ENCODE measurements at regions not wholly inside any gene's neighbourhood (a gene's known extent, or its start where the extent isn't known, plus 50 kb on each side); places are given as distances from the start of the nearest gene placed in this dataset.
A peak's percentile ranks its signal among the peaks of the same experiment; 100 is the strongest.

DNA sequence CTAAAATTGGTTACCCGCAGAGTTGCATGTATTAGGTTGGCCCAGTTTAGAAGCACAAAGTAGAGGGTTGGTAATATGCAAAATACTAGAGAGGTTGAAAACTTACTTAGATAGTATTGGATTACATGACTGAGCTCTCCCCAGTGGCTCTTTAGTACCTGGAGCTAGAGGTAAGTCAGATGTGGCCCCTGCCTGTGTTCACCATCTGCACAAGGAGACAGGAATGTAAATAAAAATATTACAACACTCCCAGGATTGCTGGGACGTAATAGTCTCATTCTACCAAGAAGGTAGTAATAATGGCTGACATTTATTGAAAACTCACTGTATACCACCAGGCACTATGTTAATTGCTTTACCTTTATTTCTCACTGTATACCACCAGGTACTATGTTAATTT, 129.6 kb downstream of the SLC17A6 start:
- no peak overlapping the region for H3K4me3 ChIP-seq (ENCODE audit: control insufficient read depth, low read depth, low read length)
- no peak for DNase-seq (ENCODE audit: low read depth)
- TF ChIP-seq, protein P1, sequence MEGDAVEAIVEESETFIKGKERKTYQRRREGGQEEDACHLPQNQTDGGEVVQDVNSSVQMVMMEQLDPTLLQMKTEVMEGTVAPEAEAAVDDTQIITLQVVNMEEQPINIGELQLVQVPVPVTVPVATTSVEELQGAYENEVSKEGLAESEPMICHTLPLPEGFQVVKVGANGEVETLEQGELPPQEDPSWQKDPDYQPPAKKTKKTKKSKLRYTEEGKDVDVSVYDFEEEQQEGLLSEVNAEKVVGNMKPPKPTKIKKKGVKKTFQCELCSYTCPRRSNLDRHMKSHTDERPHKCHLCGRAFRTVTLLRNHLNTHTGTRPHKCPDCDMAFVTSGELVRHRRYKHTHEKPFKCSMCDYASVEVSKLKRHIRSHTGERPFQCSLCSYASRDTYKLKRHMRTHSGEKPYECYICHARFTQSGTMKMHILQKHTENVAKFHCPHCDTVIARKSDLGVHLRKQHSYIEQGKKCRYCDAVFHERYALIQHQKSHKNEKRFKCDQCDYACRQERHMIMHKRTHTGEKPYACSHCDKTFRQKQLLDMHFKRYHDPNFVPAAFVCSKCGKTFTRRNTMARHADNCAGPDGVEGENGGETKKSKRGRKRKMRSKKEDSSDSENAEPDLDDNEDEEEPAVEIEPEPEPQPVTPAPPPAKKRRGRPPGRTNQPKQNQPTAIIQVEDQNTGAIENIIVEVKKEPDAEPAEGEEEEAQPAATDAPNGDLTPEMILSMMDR (conservative IDR thresholded peaks at IDR 0.05; ENCODE audit: control insufficient read depth, insufficient read depth, low read depth, low read length), result no peak

DNA sequence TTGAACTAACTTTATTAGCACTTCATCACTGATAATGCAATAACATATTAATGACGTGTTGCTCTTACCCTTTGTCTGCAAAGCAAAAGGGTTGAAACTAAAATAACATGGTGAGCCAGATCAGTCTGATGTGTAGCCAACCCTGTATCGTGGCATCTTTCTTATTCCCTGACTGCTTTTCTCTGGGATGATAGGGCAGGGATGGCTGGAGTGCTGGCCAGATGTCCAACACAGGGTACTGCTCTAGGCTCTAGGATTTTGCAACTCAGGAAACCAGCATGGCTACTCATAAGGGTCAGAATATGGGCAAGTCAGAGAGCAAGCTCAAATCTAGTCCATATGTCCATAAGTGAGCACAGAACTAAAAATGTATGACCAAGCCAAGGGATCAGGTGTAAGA, 129.1 kb downstream of the SLC17A6 start:
- no peak overlapping the region for H3K4me3 ChIP-seq (ENCODE audit: control insufficient read depth, low read depth, low read length)
- TF ChIP-seq, protein P1 (conservative IDR thresholded peaks at IDR 0.05; ENCODE audit: control insufficient read depth, insufficient read depth, low read depth, low read length), result no peak
- peak; percentile 80 for DNase-seq (ENCODE audit: low read depth)

DNA sequence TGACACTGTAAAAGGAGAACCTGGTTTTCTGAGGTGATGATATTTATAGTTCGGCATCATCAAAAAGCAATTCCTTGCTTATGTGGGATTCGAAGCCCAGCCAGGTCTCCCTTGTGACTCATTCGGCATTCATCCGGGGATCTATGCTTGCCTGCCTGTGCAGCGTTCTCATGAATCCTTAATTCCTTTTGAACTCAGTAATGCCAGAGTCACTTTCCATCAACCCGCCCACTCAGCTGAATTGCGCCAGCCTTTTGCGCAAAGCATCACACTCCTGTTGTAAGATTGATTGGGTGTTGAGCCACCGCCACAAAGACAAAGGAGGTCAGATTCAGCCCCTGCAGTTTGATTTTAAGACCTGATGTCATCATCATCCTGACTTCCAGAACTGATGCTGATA, 128.6 kb downstream of the SLC17A6 start:
- H3K4me3 ChIP-seq (ENCODE audit: control insufficient read depth, low read depth, low read length), result no peak overlapping the region
- TF ChIP-seq, protein P1 (conservative IDR thresholded peaks at IDR 0.05; ENCODE audit: control insufficient read depth, insufficient read depth, low read depth, low read length), result no peak
- DNase-seq (ENCODE audit: low read depth), result peak; percentile 98

DNA sequence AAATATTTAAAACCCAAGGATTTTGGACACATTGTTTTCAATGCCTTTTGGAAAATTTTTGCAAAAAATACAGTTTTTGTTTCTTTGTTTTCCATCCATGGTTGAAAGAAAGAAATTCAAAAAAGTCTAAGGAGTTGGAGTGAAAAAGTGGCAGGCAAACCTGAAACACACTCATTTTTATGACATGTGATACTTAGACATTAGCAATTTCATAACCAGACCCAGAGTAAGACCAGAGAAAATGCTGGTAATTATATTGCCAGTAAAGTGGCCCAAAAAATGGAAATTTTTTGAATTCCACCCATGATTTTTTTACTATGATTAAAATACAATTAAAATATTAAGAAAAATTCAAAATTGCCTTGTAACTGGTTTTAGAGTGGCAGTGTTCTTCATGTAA, 128.2 kb downstream of the SLC17A6 start:
- TF ChIP-seq, protein P1 (conservative IDR thresholded peaks at IDR 0.05; ENCODE audit: control insufficient read depth, insufficient read depth, low read depth, low read length), result no peak
- no peak overlapping the region for H3K4me3 ChIP-seq (ENCODE audit: control insufficient read depth, low read depth, low read length)
- DNase-seq (ENCODE audit: low read depth), result peak; percentile 4

- DNase-seq (ENCODE audit: low read depth), result no peak
- TF ChIP-seq, protein P1 (conservative IDR thresholded peaks at IDR 0.05; ENCODE audit: control insufficient read depth, insufficient read depth, low read depth, low read length), result no peak
- no peak overlapping the region for H3K4me3 ChIP-seq (ENCODE audit: control insufficient read depth, low read depth, low read length)
Measured at GRCh38 chr11:22465620-22466019, 127.4 kb downstream of the SLC17A6 start.

GRCh38 chr11:22461626-22462025, 123.4 kb downstream of the SLC17A6 start:
- TF ChIP-seq, protein P1 (conservative IDR thresholded peaks at IDR 0.05; ENCODE audit: control insufficient read depth, insufficient read depth, low read depth, low read length), result no peak
- no peak overlapping the region for H3K4me3 ChIP-seq (ENCODE audit: control insufficient read depth, low read depth, low read length)
- DNase-seq (ENCODE audit: low read depth), result peak; percentile 14

- peak; percentile 52 for DNase-seq (ENCODE audit: low read depth)
- H3K4me3 ChIP-seq (ENCODE audit: control insufficient read depth, low read depth, low read length), result no peak overlapping the region
- TF ChIP-seq, protein P1 (conservative IDR thresholded peaks at IDR 0.05; ENCODE audit: control insufficient read depth, insufficient read depth, low read depth, low read length), result no peak
Measured at GRCh38 chr11:22460181-22460580, 122.0 kb downstream of the SLC17A6 start.
